GM12875 (cell line): ENCODE measurements at regions not wholly inside any gene's neighbourhood (a gene's known extent, or its start where the extent isn't known, plus 50 kb on each side); places are given as distances from the start of the nearest gene placed in this dataset.

Experiments
- H3K4me3 ChIP-seq: one replicate; pipeline ENCODE4 v1.5.1; 2011; ENCODE audit warnings: low read depth, low read length, control low read depth
- CTCF ChIP-seq: IDR thresholded peaks from 2 replicates; pipeline ENCODE4 v1.5.1; 2011; ENCODE audit warnings: low read depth, mild to moderate bottlenecking, control low read depth, inconsistent platforms, low read length, moderate library complexity, borderline replicate concordance; ENCODE audit not compliant: insufficient read depth

GRCh38 chr6:101230866-101231265 lies 162.6 kb upstream of the GRIK2 start:
- H3K4me3 ChIP-seq: no peak overlapping the region
- TF ChIP-seq CTCF: no peak

GRCh38 chr6:101231606-101232235 lies 161.8 kb upstream of the GRIK2 start:
- H3K4me3 ChIP-seq: no peak overlapping the region
- TF ChIP-seq CTCF: no peak

GRCh38 chr6:101232961-101233360 lies 160.5 kb upstream of the GRIK2 start:
- H3K4me3 ChIP-seq: no peak overlapping the region
- no peak for TF ChIP-seq CTCF

- no peak overlapping the region for H3K4me3 ChIP-seq
- TF ChIP-seq CTCF: no peak
Observed at GRCh38 chr6:101236709-101237108, 156.8 kb upstream of the GRIK2 start.

- TF ChIP-seq CTCF: no peak
- no peak overlapping the region for H3K4me3 ChIP-seq
Observed at GRCh38 chr6:101241442-101241841, 152.1 kb upstream of the GRIK2 start.

GRCh38 chr6:101249470-101249869 lies 144.0 kb upstream of the GRIK2 start:
- no peak overlapping the region for H3K4me3 ChIP-seq
- TF ChIP-seq CTCF: no peak

GRCh38 chr6:101257163-101257562 lies 136.3 kb upstream of the GRIK2 start:
- no peak overlapping the region for H3K4me3 ChIP-seq
- no peak for TF ChIP-seq CTCF
